Cardiac muscle cell (in vitro differentiated cells and primary cell): ENCODE measurements at regions not wholly inside any gene's neighbourhood (a gene's known extent, or its start where the extent isn't known, plus 50 kb on each side); places are given as distances from the start of the nearest gene placed in this dataset.
"Not testable (repeated sequence)": the region's sequence is repeated elsewhere in the genome, so short reads cannot be mapped to it uniquely, and the experiment has no call there.

ENCODE experiments used
- DNase-seq, 2 donors: peaks; one replicate each; pipeline versions ENCODE4 v3.0.0 to v3.0.0-alpha.2; 2010 to 2017; ENCODE audit warnings: low read depth in 1 of 2, low spot score in 1 of 2
- H3K27ac ChIP-seq: fragments of 200-600 bp; sonication (generic); 2 replicates; pipeline ENCODE4 v1.5.1; 2016
- H3K27me3 ChIP-seq: fragments of 200-600 bp; sonication (generic); 2 replicates; pipeline ENCODE4 v1.6.0; 2016; ENCODE audit warnings: control low read depth
- H3K36me3 ChIP-seq: fragments of 200-600 bp; sonication (generic); 2 replicates; pipeline ENCODE4 v1.5.1; 2016; ENCODE audit warnings: control low read depth
- H3K4me1 ChIP-seq: fragments of 200-600 bp; sonication (generic); 2 replicates; pipeline ENCODE4 v1.8.1; 2017; ENCODE audit warnings: low read depth, mild to moderate bottlenecking, mixed run types
- H3K4me3 ChIP-seq: fragments of 200-600 bp; sonication (generic); 2 replicates; pipeline ENCODE4 v1.5.1; 2016; ENCODE audit warnings: mild to moderate bottlenecking
- H3K9me3 ChIP-seq: fragments of 200-600 bp; sonication (generic); 2 replicates; pipeline ENCODE4 v1.5.1; 2017; ENCODE audit warnings: low read depth, mild to moderate bottlenecking, control low read depth

GRCh38 chr4:189706821-189707220 lies 233.9 kb upstream of the FRG1 start:
- H3K4me1 ChIP-seq, H3K4me3 ChIP-seq, H3K27ac ChIP-seq, H3K27me3 ChIP-seq, H3K9me3 ChIP-seq, H3K36me3 ChIP-seq, DNase-seq: not testable (repeated sequence)

DNA sequence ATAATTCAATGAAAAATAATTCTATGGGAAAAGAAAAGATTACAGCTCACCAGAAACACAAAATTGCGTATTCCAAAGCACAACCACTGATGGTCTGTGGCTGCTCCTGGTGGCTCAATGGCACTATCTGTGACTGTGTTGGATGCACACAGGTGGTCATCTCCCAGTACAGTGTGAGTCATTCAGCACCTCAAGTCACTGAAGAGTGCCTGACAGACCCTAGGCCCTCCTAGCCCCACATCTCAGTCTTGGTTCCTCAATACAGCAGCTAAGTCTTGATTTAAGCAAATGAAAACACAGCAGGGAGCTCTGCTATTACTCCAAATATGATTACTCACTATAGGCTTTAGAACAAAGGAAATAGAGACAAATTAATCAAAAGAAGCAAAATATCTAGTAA lies 233.4 kb upstream of the FRG1 start:
- not testable (repeated sequence) for H3K27me3 ChIP-seq, DNase-seq, H3K4me3 ChIP-seq

GRCh38 chr4:189711956-189712355 lies 228.7 kb upstream of the FRG1 start:
- H3K4me1 ChIP-seq, H3K36me3 ChIP-seq, H3K27me3 ChIP-seq, H3K27ac ChIP-seq, H3K4me3 ChIP-seq, H3K9me3 ChIP-seq, DNase-seq: not testable (repeated sequence)

More for the DNA sequence above, 233.4 kb upstream of the FRG1 start:
- H3K36me3 ChIP-seq, H3K9me3 ChIP-seq, H3K4me1 ChIP-seq, H3K27ac ChIP-seq: not testable (repeated sequence)

- not testable (repeated sequence) for H3K27me3 ChIP-seq, DNase-seq, H3K4me1 ChIP-seq, H3K4me3 ChIP-seq, H3K27ac ChIP-seq, H3K36me3 ChIP-seq, H3K9me3 ChIP-seq
These were observed 219.4 kb upstream of the FRG1 start for GRCh38 chr4:189721016-189721993.

- H3K36me3 ChIP-seq, H3K9me3 ChIP-seq, H3K27ac ChIP-seq, H3K4me3 ChIP-seq, H3K4me1 ChIP-seq, H3K27me3 ChIP-seq: not testable (repeated sequence)
- DNase-seq, result peak in 1 of 2 donors; percentile 67
These were observed 218.2 kb upstream of the FRG1 start for GRCh38 chr4:189722324-189723003.

DNA sequence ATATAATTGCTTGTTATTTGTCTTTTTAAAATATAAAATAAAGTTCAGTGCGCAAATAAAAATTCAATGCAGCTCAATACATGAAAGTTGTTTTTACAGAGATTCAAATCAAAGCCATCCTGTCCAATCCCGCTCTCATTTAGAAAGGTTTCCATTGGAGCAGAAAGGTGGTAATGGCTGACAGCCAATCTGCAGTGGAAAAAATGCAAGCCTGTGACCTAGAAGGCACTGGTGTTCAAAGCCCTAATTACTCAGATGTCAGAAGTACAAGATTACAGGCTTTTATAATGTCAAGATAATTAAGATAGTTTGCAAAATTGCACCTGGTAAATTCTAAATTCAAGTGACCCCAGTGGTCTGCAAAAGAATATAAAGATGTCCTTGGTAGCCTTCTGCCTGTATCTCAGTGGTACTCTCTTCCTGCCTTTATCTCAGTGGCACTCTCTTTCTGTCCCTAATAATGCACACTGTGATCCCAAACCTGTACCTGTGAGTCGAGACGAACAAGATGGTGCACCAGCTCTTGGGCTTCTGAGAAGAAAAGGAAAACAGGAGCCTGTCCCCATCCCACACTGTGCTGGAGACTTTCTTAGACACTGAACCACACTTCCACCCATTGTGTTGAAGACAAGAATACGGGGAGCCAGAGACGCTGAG lies 212.6 kb upstream of the FRG1 start:
- DNase-seq, H3K27me3 ChIP-seq, H3K4me3 ChIP-seq: not testable (repeated sequence)

GRCh38 chr4:189731989-189732388 lies 208.7 kb upstream of the FRG1 start:
- not testable (repeated sequence) for H3K27me3 ChIP-seq, H3K27ac ChIP-seq, H3K4me1 ChIP-seq, H3K36me3 ChIP-seq, H3K4me3 ChIP-seq, DNase-seq, H3K9me3 ChIP-seq

More for the DNA sequence above, 212.6 kb upstream of the FRG1 start:
- not testable (repeated sequence) for H3K27ac ChIP-seq, H3K4me1 ChIP-seq, H3K36me3 ChIP-seq, H3K9me3 ChIP-seq

DNA sequence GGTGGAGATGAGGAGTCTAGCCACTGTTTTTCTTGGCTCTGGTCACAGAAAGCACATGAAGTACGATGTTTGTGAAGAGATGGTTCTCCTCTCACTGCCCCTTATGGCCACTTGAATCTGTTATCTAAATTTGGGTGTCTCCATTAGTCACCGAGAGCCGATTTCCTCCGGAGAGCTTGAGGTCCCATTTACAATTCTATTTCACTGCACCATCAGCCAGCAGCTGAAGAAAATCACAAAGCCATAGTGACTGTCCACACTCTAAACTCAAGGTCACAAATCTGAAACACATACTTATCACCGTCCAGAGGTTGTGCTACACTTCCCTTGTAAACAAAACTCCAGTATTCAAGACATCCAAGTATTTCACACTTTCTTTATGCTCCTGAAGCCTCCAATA lies 207.2 kb upstream of the FRG1 start:
- H3K36me3 ChIP-seq, H3K27ac ChIP-seq, H3K9me3 ChIP-seq, H3K4me1 ChIP-seq, DNase-seq, H3K4me3 ChIP-seq, H3K27me3 ChIP-seq: not testable (repeated sequence)

DNA sequence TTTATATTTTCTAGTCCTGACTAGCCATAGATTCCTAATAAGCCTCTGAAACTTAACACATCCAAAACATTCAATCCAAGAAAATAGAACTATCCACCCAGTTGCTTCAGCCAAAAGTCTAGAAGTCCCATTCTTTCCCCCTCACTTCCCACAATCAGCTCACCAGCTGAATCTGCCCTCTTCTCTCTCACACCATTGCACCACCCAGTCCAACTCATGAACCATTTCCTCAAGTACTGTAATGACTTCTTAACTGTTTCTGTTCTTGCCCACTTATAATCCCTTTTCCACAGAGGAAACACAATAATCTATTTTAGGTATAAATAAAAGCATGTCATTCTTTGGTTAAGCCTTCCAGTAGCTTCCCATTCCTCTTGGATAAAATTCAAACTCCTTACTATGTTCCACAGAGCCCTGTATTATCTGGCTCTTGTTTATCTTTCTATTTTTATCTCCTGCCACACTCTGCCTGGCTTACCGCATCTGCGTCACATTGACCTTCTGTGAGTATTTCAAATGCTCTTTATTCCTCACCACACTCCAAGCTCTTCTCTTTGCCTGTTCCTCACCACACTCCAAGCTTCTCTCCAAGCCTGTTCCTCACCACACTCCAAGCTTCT lies 205.9 kb upstream of the FRG1 start:
- not testable (repeated sequence) for H3K4me1 ChIP-seq, H3K27ac ChIP-seq, H3K9me3 ChIP-seq, H3K27me3 ChIP-seq, DNase-seq, H3K4me3 ChIP-seq, H3K36me3 ChIP-seq

GRCh38 chr4:189736656-189737055 lies 204.0 kb upstream of the FRG1 start:
- not testable (repeated sequence) for H3K4me1 ChIP-seq, H3K27me3 ChIP-seq, H3K9me3 ChIP-seq, H3K27ac ChIP-seq, DNase-seq, H3K4me3 ChIP-seq, H3K36me3 ChIP-seq

DNA sequence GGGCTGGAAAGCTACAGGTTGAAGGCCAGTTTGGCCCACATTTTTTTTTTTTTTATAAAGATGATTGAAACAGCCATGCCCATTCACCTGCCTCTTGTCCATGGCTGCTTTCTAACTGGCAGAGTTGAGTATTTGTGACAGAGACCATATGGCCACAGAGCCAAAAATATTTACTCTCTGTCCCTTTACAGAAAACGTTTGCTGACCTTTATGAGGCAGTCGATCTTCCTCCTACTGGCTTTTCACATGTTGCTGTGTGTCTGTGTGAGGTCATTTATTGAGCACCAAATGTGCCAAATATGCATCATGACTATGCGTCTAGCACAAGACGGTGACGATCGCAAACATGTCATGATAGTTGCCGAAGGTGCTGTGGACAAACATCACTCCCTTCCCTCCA lies 200.6 kb upstream of the FRG1 start:
- H3K9me3 ChIP-seq, H3K27ac ChIP-seq, DNase-seq, H3K4me1 ChIP-seq, H3K36me3 ChIP-seq, H3K4me3 ChIP-seq, H3K27me3 ChIP-seq: not testable (repeated sequence)
